ENCODE measurements at regions not wholly inside any gene's neighbourhood (a gene's known extent, or its start where the extent isn't known, plus 50 kb on each side); places are given as distances from the start of the nearest gene placed in this dataset.

GRCh38 chr2:55973673-55974072 lies 50.1 kb upstream of the EFEMP1 start:
- Histone ChIP-seq H3K36me3 (replicated peaks) (no peaks in the 10 kb centered on the region), H3K27ac (no peak overlapping the region), H3K4me3 (ENCODE audit: low read depth, low read length) (no peak overlapping the region), H3K27me3 (replicated peaks) (no peaks in the 10 kb centered on the region)
- TF ChIP-seq CTCF (IDR thresholded peaks at IDR 0.05; ENCODE audit: low read depth, low read length, missing control alignments) = no peak
- in situ Hi-C loops (cut with HindIII; ENCODE audit: low pct_ligation_motif_present, low sequenced_read_pairs) = no loop called here
- no peak for DNase-seq

GRCh38 chr2:55976681-55977080 lies 53.1 kb upstream of the EFEMP1 start:
- no peaks in the 10 kb centered on the region for H3K27me3 ChIP-seq (replicated peaks)
- no peaks in the 10 kb centered on the region for H3K36me3 ChIP-seq (replicated peaks)
- no peak overlapping the region for H3K4me3 ChIP-seq (ENCODE audit: low read depth, low read length)
- no peak for TF ChIP-seq CTCF (IDR thresholded peaks at IDR 0.05; ENCODE audit: low read depth, low read length, missing control alignments)
- no peak for DNase-seq
- in situ Hi-C loops (cut with HindIII; ENCODE audit: low pct_ligation_motif_present, low sequenced_read_pairs) = no loop called here
- H3K27ac ChIP-seq = no peak overlapping the region

GRCh38 chr2:55985406-55985805 lies 61.8 kb upstream of the EFEMP1 start:
- Histone ChIP-seq H3K27me3 (replicated peaks) (no peaks in the 10 kb centered on the region), H3K36me3 (replicated peaks) (no peaks in the 10 kb centered on the region), H3K4me3 (ENCODE audit: low read depth, low read length) (no peak overlapping the region), H3K27ac (no peak overlapping the region)
- in situ Hi-C loops (cut with HindIII; ENCODE audit: low pct_ligation_motif_present, low sequenced_read_pairs) = no loop called here
- no peak for TF ChIP-seq CTCF (IDR thresholded peaks at IDR 0.05; ENCODE audit: low read depth, low read length, missing control alignments)
- no peak for DNase-seq

GRCh38 chr2:55986001-55986400 lies 62.4 kb upstream of the EFEMP1 start:
- no peaks in the 10 kb centered on the region for H3K36me3 ChIP-seq (replicated peaks)
- in situ Hi-C loops (cut with HindIII; ENCODE audit: low pct_ligation_motif_present, low sequenced_read_pairs) = no loop called here
- no peak for TF ChIP-seq CTCF (IDR thresholded peaks at IDR 0.05; ENCODE audit: low read depth, low read length, missing control alignments)

GRCh38 chr2:55986700-55987440 lies 63.3 kb upstream of the EFEMP1 start:
- H3K4me3 ChIP-seq (ENCODE audit: low read depth, low read length) = no peak overlapping the region
- in situ Hi-C loops (cut with HindIII; ENCODE audit: low pct_ligation_motif_present, low sequenced_read_pairs) = no loop called here
- no peak for TF ChIP-seq CTCF (IDR thresholded peaks at IDR 0.05; ENCODE audit: low read depth, low read length, missing control alignments)
- no peak overlapping the region for H3K27ac ChIP-seq
- DNase-seq = no peak
- H3K36me3 ChIP-seq (replicated peaks) = no peaks in the 10 kb centered on the region
- no peaks in the 10 kb centered on the region for H3K27me3 ChIP-seq (replicated peaks)

More at GRCh38 chr2:55986001-55986400, 62.4 kb upstream of the EFEMP1 start:
- H3K27ac ChIP-seq = no peak overlapping the region
- H3K27me3 ChIP-seq (replicated peaks) = no peaks in the 10 kb centered on the region
- no peak overlapping the region for H3K4me3 ChIP-seq (ENCODE audit: low read depth, low read length)
- DNase-seq = no peak

GRCh38 chr2:55989405-55989804 lies 65.8 kb upstream of the EFEMP1 start:
- in situ Hi-C loops (cut with HindIII; ENCODE audit: low pct_ligation_motif_present, low sequenced_read_pairs) = no loop called here
- no peaks in the 10 kb centered on the region for H3K27me3 ChIP-seq (replicated peaks)
- H3K4me3 ChIP-seq (ENCODE audit: low read depth, low read length) = no peak overlapping the region
- DNase-seq = no peak
- H3K27ac ChIP-seq = no peak overlapping the region
- no peak for TF ChIP-seq CTCF (IDR thresholded peaks at IDR 0.05; ENCODE audit: low read depth, low read length, missing control alignments)
- no peaks in the 10 kb centered on the region for H3K36me3 ChIP-seq (replicated peaks)
